NCI-H146 treated with DMSO at 0.1 percent for 48 hours (cell line): ENCODE measurements at regions not wholly inside any gene's neighbourhood (a gene's known extent, or its start where the extent isn't known, plus 50 kb on each side); places are given as distances from the start of the nearest gene placed in this dataset.
A peak's percentile ranks its signal among the peaks of the same experiment; 100 is the strongest.

ENCODE experiments used
- DNase-seq: peaks from one replicate; lab custom pipeline; 2025; ENCODE audit not compliant: unreplicated experiment; lab: John Stamatoyannopoulos, UW

GRCh38 chr18:69109686-69110085 lies 291.0 kb upstream of the DOK6 start:
- no peak for DNase-seq

GRCh38 chr18:69120833-69121232 lies 279.9 kb upstream of the DOK6 start:
- DNase-seq, result no peak

- no peak for DNase-seq
Measured at GRCh38 chr18:69123421-69123820, 277.3 kb upstream of the DOK6 start.

- DNase-seq, result no peak
Measured at GRCh38 chr18:69127873-69128500, 272.7 kb upstream of the DOK6 start.

GRCh38 chr18:69128566-69128965 lies 272.1 kb upstream of the DOK6 start:
- no peak for DNase-seq

GRCh38 chr18:69128978-69129377 lies 271.7 kb upstream of the DOK6 start:
- DNase-seq, result no peak

GRCh38 chr18:69138088-69138487 lies 262.6 kb upstream of the DOK6 start:
- DNase-seq, result no peak

GRCh38 chr18:69143084-69143483 lies 257.6 kb upstream of the DOK6 start:
- DNase-seq, result no peak

- DNase-seq, result no peak
Measured at GRCh38 chr18:69152436-69152835, 248.3 kb upstream of the DOK6 start.

- DNase-seq, result no peak
Measured at GRCh38 chr18:69157906-69158305, 242.8 kb upstream of the DOK6 start.

GRCh38 chr18:69158944-69159343 lies 241.7 kb upstream of the DOK6 start:
- no peak for DNase-seq

- DNase-seq, result no peak
Measured at GRCh38 chr18:69161383-69162028, 239.2 kb upstream of the DOK6 start.

- no peak for DNase-seq
Measured at GRCh38 chr18:69162649-69163048, 238.0 kb upstream of the DOK6 start.

- DNase-seq, result no peak
Measured at GRCh38 chr18:69172046-69172445, 228.6 kb upstream of the DOK6 start.

GRCh38 chr18:69175681-69176080 lies 225.0 kb upstream of the DOK6 start:
- DNase-seq, result no peak

- DNase-seq, result no peak
Measured at GRCh38 chr18:69176741-69177140, 223.9 kb upstream of the DOK6 start.

GRCh38 chr18:69177702-69178101 lies 223.0 kb upstream of the DOK6 start:
- DNase-seq, result no peak

- no peak for DNase-seq
Measured at GRCh38 chr18:69186162-69186561, 214.5 kb upstream of the DOK6 start.

- no peak for DNase-seq
Measured at GRCh38 chr18:69196336-69196735, 204.4 kb upstream of the DOK6 start.

GRCh38 chr18:69205925-69206324 lies 194.8 kb upstream of the DOK6 start:
- DNase-seq, result no peak

- no peak for DNase-seq
Measured at GRCh38 chr18:69208545-69208944, 192.1 kb upstream of the DOK6 start.

GRCh38 chr18:69209761-69210160 lies 190.9 kb upstream of the DOK6 start:
- no peak for DNase-seq

- DNase-seq, result peak; percentile 58
Measured at GRCh38 chr18:69213842-69214241, 186.8 kb upstream of the DOK6 start.
